ENCODE measurements at regions not wholly inside any gene's neighbourhood (a gene's known extent, or its start where the extent isn't known, plus 50 kb on each side); places are given as distances from the start of the nearest gene placed in this dataset.

- TF ChIP-seq EZH2 (IDR thresholded peaks at IDR 0.05; ENCODE audit: borderline replicate concordance, low read length) (no peak), CTCF (conservative IDR thresholded peaks at IDR 0.05 in 1 of 2, IDR thresholded peaks at IDR 0.05 in 1 of 2; ENCODE audit: extremely low read depth in 1 of 2, insufficient read depth in 1 of 2, low read depth in 1 of 2, low read length in 2 of 2) (no peak)
Measured at GRCh38 chr13:73687929-73688328, 446.3 kb downstream of the KLF12 start.

All from mammary epithelial cell (primary cell).